Osteoblast (primary cell): ENCODE measurements at regions not wholly inside any gene's neighbourhood (a gene's known extent, or its start where the extent isn't known, plus 50 kb on each side); places are given as distances from the start of the nearest gene placed in this dataset.
A peak's percentile ranks its signal among the peaks of the same experiment; 100 is the strongest.

Experiments
- DNase-seq: peaks from one replicate; pipeline ENCODE4 v3.0.0; 2011; ENCODE audit warnings: low spot score, mixed read lengths; ENCODE audit not compliant: insufficient read length; ENCODE audit errors: missing footprints
- H2AFZ ChIP-seq: 2 replicates; pipeline ENCODE4 v1.6.0; 2011; ENCODE audit warnings: mild to moderate bottlenecking, low read length
- H3K27ac ChIP-seq: 2 replicates; pipeline ENCODE4 v1.5.1; 2011; ENCODE audit warnings: mild to moderate bottlenecking, low read depth, low read length, moderate library complexity
- H3K27me3 ChIP-seq: 2 replicates; pipeline ENCODE4 v1.6.0; 2012; ENCODE audit warnings: mild to moderate bottlenecking, control low read depth, inconsistent platforms, low read length, moderate library complexity; ENCODE audit not compliant: insufficient read depth
- H3K36me3 ChIP-seq: 2 replicates; pipeline ENCODE4 v1.5.1; 2011; ENCODE audit warnings: mild to moderate bottlenecking, low read length, control low read depth, moderate library complexity; ENCODE audit not compliant: insufficient read depth
- H3K4me1 ChIP-seq: 2 replicates; pipeline ENCODE4 v1.5.1; 2011; ENCODE audit warnings: mild to moderate bottlenecking, low read length, control low read depth, moderate library complexity; ENCODE audit not compliant: insufficient read depth
- H3K4me2 ChIP-seq: 2 replicates; pipeline ENCODE4 v1.6.0; 2011; ENCODE audit warnings: mild to moderate bottlenecking, low read length; ENCODE audit not compliant: insufficient read depth
- H3K4me3 ChIP-seq: fragments of 200-600 bp; sonication (generic); 3 replicates; pipeline ENCODE4 v1.5.1; 2012; ENCODE audit warnings: mild to moderate bottlenecking, low read length, inconsistent platforms; ENCODE audit not compliant: insufficient read depth
- H3K79me2 ChIP-seq: 2 replicates; pipeline ENCODE4 v1.6.0; 2012; ENCODE audit warnings: mild to moderate bottlenecking, low read length, control low read depth, inconsistent platforms; ENCODE audit not compliant: insufficient read depth
- H3K9me3 ChIP-seq: 2 replicates; pipeline ENCODE4 v1.5.1; 2011; ENCODE audit warnings: low read depth, low read length, control low read depth
- H4K20me1 ChIP-seq: 2 replicates; pipeline ENCODE4 v1.6.0; 2012; ENCODE audit warnings: mild to moderate bottlenecking, low read length, control low read depth; ENCODE audit not compliant: insufficient read depth
- TF ChIP-seq, protein P1 (sequence below): IDR thresholded peaks from 2 replicates; pipeline ENCODE4 v1.5.1; 2011; ENCODE audit warnings: mild to moderate bottlenecking, low read depth, low read length, moderate library complexity; ENCODE audit errors: extremely low read depth

DNA sequence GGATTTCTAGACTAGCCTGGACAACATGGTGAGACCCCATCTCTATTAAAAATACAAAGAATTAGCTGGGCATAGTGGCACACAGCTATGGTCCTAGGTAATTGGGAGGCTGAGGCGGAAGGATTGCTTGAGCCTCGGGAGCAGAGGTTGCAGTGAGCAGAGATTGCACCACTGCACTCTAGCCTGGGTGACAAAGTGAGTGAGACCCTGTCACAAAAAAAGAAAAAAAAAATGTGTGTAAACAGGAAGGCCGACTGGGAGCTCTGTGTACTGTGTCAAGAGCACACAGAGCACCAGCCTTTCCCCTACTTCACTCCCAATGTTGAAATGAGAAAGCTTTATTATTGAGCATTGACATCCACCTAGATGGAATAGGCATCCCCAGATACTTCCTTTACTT lies 681.7 kb upstream of the FSHR start:
- Histone ChIP-seq H3K4me2 (no peak overlapping the region), H3K4me1 (no peaks in the 10 kb centered on the region), H3K4me3 (no peak overlapping the region), H3K27me3 (no peaks in the 10 kb centered on the region), H2AFZ (no peak overlapping the region), H4K20me1 (no peaks in the 10 kb centered on the region), H3K9me3 (no peaks in the 10 kb centered on the region), H3K36me3 (no peaks in the 10 kb centered on the region), H3K79me2 (no peaks in the 10 kb centered on the region), H3K27ac (no peak overlapping the region)
- TF ChIP-seq, protein P1, sequence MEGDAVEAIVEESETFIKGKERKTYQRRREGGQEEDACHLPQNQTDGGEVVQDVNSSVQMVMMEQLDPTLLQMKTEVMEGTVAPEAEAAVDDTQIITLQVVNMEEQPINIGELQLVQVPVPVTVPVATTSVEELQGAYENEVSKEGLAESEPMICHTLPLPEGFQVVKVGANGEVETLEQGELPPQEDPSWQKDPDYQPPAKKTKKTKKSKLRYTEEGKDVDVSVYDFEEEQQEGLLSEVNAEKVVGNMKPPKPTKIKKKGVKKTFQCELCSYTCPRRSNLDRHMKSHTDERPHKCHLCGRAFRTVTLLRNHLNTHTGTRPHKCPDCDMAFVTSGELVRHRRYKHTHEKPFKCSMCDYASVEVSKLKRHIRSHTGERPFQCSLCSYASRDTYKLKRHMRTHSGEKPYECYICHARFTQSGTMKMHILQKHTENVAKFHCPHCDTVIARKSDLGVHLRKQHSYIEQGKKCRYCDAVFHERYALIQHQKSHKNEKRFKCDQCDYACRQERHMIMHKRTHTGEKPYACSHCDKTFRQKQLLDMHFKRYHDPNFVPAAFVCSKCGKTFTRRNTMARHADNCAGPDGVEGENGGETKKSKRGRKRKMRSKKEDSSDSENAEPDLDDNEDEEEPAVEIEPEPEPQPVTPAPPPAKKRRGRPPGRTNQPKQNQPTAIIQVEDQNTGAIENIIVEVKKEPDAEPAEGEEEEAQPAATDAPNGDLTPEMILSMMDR: no peak
- no peak for DNase-seq

DNA sequence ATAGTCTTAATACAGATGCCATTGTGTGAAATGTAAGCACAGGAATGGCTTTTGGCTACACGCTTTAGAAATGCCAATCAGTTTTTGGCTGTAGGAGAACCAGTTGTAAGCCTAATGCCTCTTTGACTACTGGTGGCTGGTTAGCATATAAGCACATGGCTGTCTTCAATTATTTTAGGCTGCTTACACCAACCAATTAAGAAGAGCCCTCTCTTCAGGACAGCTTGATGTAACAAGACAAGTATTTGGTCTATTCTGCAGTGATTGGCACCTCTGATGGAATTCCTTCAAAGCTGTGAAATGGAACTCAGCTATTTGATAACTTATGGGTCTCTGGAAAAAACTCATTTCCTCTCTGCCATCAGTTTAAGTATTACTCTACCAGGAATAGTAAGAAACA lies 680.1 kb upstream of the FSHR start:
- TF ChIP-seq, protein P1: no peak
- Histone ChIP-seq H3K36me3 (no peaks in the 10 kb centered on the region), H3K79me2 (no peaks in the 10 kb centered on the region), H3K4me1 (no peaks in the 10 kb centered on the region), H3K27me3 (no peaks in the 10 kb centered on the region), H3K4me2 (no peak overlapping the region), H4K20me1 (no peaks in the 10 kb centered on the region), H3K27ac (no peak overlapping the region), H3K4me3 (no peak overlapping the region), H3K9me3 (no peaks in the 10 kb centered on the region), H2AFZ (no peak overlapping the region)
- DNase-seq: peak; percentile 17

DNA sequence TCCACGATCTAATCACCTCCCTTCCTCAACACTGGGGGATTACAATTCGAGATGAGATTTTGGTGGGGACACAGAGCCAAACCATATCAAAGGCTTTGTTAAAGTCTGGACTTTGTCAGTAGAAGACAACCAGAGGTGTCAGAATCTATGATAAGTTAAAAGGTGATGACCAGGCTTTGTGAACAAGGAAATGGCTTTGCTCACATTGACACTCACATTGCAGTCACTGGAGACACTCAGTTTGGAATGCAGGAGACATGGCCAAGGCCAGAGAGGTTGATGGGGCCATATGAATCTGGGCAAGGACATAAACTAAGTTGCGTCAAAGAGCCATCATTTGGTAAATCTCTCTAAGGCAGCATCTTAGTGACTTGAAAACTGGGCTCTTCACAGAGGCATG lies 678.2 kb upstream of the FSHR start:
- Histone ChIP-seq H3K4me1 (no peaks in the 10 kb centered on the region), H3K27ac (no peak overlapping the region), H3K27me3 (no peaks in the 10 kb centered on the region), H3K79me2 (no peaks in the 10 kb centered on the region), H4K20me1 (no peaks in the 10 kb centered on the region), H3K9me3 (no peaks in the 10 kb centered on the region), H3K36me3 (no peaks in the 10 kb centered on the region), H3K4me3 (no peak overlapping the region), H3K4me2 (no peak overlapping the region), H2AFZ (no peak overlapping the region)
- TF ChIP-seq, protein P1: no peak
- peak; percentile 3 for DNase-seq

DNA sequence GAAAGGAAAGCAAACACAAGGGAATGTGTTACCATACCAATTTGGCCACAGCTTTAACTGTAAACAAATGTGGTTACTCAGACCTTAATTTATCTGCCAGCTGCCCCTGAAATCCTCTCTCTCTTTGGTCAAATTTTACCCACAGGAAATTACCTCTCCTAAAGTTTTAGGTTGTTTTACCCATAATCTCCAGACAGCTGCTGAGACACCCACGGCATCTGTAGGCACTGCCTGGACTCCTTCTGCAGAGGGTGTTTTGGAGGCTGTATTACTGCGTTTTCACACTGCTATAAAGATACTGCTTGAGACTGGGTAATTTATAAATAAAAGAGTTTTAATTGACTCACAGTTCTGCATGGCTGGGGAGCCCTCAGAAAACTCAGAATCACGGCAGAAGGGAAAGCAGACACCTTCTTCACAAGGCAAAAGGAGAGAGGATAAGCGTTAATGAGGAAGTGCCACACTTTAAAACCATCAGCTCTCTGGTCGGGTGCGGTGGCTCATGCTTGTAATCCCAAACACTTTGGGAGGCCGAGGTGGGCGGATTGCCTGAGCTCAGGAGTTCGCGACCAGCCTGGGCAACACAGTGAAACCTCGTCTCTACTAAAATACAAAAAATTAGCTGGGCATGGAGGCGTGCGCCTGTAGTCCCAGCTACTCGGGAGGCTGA lies 677.5 kb upstream of the FSHR start:
- no peaks in the 10 kb centered on the region for H3K27me3 ChIP-seq
- no peaks in the 10 kb centered on the region for H3K36me3 ChIP-seq
- H4K20me1 ChIP-seq: no peaks in the 10 kb centered on the region
- no peaks in the 10 kb centered on the region for H3K4me1 ChIP-seq
- H3K4me3 ChIP-seq: no peak overlapping the region
- no peak overlapping the region for H2AFZ ChIP-seq
- H3K27ac ChIP-seq: no peak overlapping the region
- no peak overlapping the region for H3K4me2 ChIP-seq
- H3K79me2 ChIP-seq: no peaks in the 10 kb centered on the region
- TF ChIP-seq, protein P1: no peak
- H3K9me3 ChIP-seq: no peaks in the 10 kb centered on the region
- DNase-seq: no peak
